ENCODE measurements at regions not wholly inside any gene's neighbourhood (a gene's known extent, or its start where the extent isn't known, plus 50 kb on each side); places are given as distances from the start of the nearest gene placed in this dataset.

- TF ChIP-seq POLR2A (IDR thresholded peaks at IDR 0.05) (no peak), CTCF (IDR thresholded peaks at IDR 0.05) (no peak), POLR2AphosphoS5 (IDR thresholded peaks at IDR 0.05) (no peak), EP300 (IDR thresholded peaks at IDR 0.05) (no peak)
Observed at GRCh38 chr7:136034132-136034531, 57.0 kb upstream of the MTPN start.

Data from upper lobe of left lung (tissue), 4 donors.